SK-N-SH treated with all-trans-retinoic acid at 6 μM for 48 hours (cell line): ENCODE measurements at regions not wholly inside any gene's neighbourhood (a gene's known extent, or its start where the extent isn't known, plus 50 kb on each side); places are given as distances from the start of the nearest gene placed in this dataset.

Source experiments
- ATAC-seq: fragments of 200-7000 bp; cut with Tn5 transposase; 3 replicates; pipeline ENCODE4 v1.9.1; 2020; ENCODE audit warnings: mild to moderate bottlenecking, moderate library complexity
- ARNTL ChIP-seq: fragments of 450-650 bp; formaldehyde crosslinking; IDR thresholded peaks from 2 replicates; pipeline ENCODE4 v1.5.0; 2020; ENCODE audit warnings: low read depth, mild to moderate bottlenecking, moderate library complexity, borderline replicate concordance
- BACH2 ChIP-seq: fragments of 250-450 bp; sonication (Bioruptor Pico); IDR thresholded peaks from 2 replicates; pipeline ENCODE4 v1.9.0; 2021; ENCODE audit warnings: mild to moderate bottlenecking, borderline replicate concordance
- CSDC2 ChIP-seq: fragments of 250-450 bp; sonication (Bioruptor Pico); IDR thresholded peaks from 2 replicates; pipeline ENCODE4 v1.5.0; 2020; ENCODE audit warnings: mild to moderate bottlenecking, moderate library complexity
- ESRRG ChIP-seq: fragments of 250-450 bp; sonication (Bioruptor Pico); IDR thresholded peaks from 2 replicates; pipeline ENCODE4 v1.6.1; 2021; ENCODE audit warnings: mild to moderate bottlenecking
- GLIS3 ChIP-seq: fragments of 250-450 bp; sonication (Bioruptor Pico); IDR thresholded peaks from 2 replicates; pipeline ENCODE4 v1.5.0; 2020; ENCODE audit warnings: mild to moderate bottlenecking, moderate library complexity
- ISL1 ChIP-seq: fragments of 250-450 bp; sonication (Bioruptor Pico); IDR thresholded peaks from 2 replicates; pipeline ENCODE4 v2.1.2; 2022; ENCODE audit warnings: mild to moderate bottlenecking, moderate library complexity
- OSR1 ChIP-seq: fragments of 250-450 bp; sonication (Bioruptor Pico); IDR thresholded peaks from 2 replicates; pipeline ENCODE4 v1.8.0; 2022; ENCODE audit warnings: moderate library complexity, mild to moderate bottlenecking, inconsistent platforms
- PPARA ChIP-seq: fragments of 250-450 bp; sonication (Bioruptor Pico); IDR thresholded peaks from 2 replicates; pipeline ENCODE4 v1.5.0; 2020; ENCODE audit warnings: mild to moderate bottlenecking, borderline replicate concordance
- RARB ChIP-seq: fragments of 250-450 bp; sonication (Bioruptor Pico); IDR thresholded peaks from 2 replicates; pipeline ENCODE4 v1.8.0; 2021; ENCODE audit warnings: mild to moderate bottlenecking, moderate library complexity
- SNAI2 ChIP-seq: fragments of 250-450 bp; sonication (Bioruptor Pico); IDR thresholded peaks from 2 replicates; pipeline ENCODE4 v1.5.0; 2020; ENCODE audit warnings: mild to moderate bottlenecking, moderate library complexity
- TOX ChIP-seq: fragments of 250-450 bp; sonication (Bioruptor Pico); IDR thresholded peaks from 2 replicates; pipeline ENCODE4 v1.8.0; 2021; ENCODE audit warnings: mild to moderate bottlenecking, moderate library complexity, borderline replicate concordance
- ZFP3 ChIP-seq: fragments of 250-450 bp; sonication (Bioruptor Pico); IDR thresholded peaks from 2 replicates; pipeline ENCODE4 v1.5.0; 2020; ENCODE audit warnings: mild to moderate bottlenecking, moderate library complexity
- ZFP30 ChIP-seq: fragments of 450-650 bp; formaldehyde crosslinking; IDR thresholded peaks from 2 replicates; pipeline ENCODE4 v1.5.0; 2022; ENCODE audit warnings: mild to moderate bottlenecking, moderate library complexity
- ZNF70 ChIP-seq: fragments of 450-650 bp; formaldehyde crosslinking; IDR thresholded peaks from 2 replicates; pipeline ENCODE4 v1.5.0; 2020; ENCODE audit warnings: mild to moderate bottlenecking, moderate library complexity
- ZNF8 ChIP-seq: fragments of 450-650 bp; formaldehyde crosslinking; IDR thresholded peaks from 2 replicates; pipeline ENCODE4 v1.5.0; 2020; ENCODE audit warnings: mild to moderate bottlenecking, moderate library complexity
- TF ChIP-seq, protein P1 (sequence below): fragments of 250-450 bp; sonication (Bioruptor Pico); IDR thresholded peaks from 2 replicates; pipeline ENCODE4 v1.8.0; 2020; ENCODE audit warnings: mild to moderate bottlenecking, moderate library complexity, borderline replicate concordance
- TF ChIP-seq, protein P2 (sequence below): fragments of 250-450 bp; sonication (Bioruptor Pico); IDR thresholded peaks from 2 replicates; pipeline ENCODE4 v1.5.1; 2020; ENCODE audit warnings: low read depth, mild to moderate bottlenecking, moderate library complexity
- TF ChIP-seq, protein P3 (sequence below): fragments of 250-450 bp; sonication (Bioruptor Pico); IDR thresholded peaks from 2 replicates; pipeline ENCODE4 v1.5.1; 2021; ENCODE audit warnings: mild to moderate bottlenecking, moderate library complexity
- TF ChIP-seq, protein P4 (sequence below): fragments of 250-450 bp; sonication (Bioruptor Pico); IDR thresholded peaks from 2 replicates; pipeline ENCODE4 v1.5.0; 2020; ENCODE audit warnings: mild to moderate bottlenecking, moderate library complexity

DNA sequence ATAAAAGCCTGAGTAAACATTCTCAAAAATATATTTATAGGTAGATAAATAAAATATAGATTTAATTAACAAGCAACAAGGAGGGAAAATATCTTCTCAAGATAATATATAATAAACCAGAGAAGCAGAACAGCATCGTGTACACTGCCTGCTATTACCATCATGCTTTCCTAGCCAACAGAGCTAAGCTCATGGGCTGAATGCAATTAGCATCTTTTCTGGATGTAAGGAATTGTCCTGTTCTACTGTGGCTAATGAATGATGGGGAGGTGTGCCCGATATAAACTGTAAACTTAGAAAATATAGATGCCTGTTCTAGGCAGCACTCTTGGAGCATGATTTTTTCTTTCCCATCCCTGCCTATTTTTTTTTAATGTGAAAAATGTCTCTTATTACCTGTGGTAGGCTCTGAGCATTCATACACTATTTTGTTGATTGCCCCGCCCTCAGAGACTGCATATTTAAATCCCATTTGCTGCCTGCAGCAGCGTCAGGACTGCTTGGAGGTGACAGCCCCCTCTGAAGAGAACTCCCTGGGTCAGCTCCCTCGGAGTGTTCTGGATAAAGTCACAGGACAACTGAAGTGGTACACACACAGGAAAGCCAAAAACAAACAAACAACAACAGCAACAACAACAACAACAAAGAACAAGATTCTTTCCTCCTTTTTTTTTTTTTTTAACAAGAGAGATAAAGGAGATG is 312.3 kb downstream of the SATB1 start:
- ATAC-seq: peak; percentile 46; the same call in 2 of the 3 replicates

DNA sequence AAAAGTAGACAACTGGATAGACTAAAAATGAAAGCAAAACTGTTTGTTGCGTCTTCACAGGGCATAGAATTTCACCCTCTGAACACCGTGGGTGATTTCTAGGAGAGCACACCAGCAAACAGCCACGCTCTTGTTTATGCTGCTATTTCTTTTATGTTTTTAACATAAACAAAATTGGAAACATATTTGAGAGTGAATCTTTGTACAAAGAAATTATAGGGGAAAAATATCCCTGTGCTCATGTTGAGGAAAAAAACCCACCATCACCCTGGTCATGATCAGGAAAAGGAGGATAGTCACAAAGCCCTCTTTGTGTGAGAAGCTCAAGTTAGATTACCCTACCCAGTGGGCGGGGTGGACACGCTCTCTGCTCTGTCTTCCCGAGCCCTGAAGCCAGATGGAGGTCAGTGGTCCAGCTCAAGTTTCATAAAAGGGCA is 313.3 kb downstream of the SATB1 start:
- ATAC-seq: peak; percentile 98

More for the DNA sequence above, 312.3 kb downstream of the SATB1 start:
- TF ChIP-seq, protein P1, sequence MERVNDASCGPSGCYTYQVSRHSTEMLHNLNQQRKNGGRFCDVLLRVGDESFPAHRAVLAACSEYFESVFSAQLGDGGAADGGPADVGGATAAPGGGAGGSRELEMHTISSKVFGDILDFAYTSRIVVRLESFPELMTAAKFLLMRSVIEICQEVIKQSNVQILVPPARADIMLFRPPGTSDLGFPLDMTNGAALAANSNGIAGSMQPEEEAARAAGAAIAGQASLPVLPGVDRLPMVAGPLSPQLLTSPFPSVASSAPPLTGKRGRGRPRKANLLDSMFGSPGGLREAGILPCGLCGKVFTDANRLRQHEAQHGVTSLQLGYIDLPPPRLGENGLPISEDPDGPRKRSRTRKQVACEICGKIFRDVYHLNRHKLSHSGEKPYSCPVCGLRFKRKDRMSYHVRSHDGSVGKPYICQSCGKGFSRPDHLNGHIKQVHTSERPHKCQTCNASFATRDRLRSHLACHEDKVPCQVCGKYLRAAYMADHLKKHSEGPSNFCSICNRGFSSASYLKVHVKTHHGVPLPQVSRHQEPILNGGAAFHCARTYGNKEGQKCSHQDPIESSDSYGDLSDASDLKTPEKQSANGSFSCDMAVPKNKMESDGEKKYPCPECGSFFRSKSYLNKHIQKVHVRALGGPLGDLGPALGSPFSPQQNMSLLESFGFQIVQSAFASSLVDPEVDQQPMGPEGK (CRISPR knock-in tag): no peak
- TF ChIP-seq, protein P2, sequence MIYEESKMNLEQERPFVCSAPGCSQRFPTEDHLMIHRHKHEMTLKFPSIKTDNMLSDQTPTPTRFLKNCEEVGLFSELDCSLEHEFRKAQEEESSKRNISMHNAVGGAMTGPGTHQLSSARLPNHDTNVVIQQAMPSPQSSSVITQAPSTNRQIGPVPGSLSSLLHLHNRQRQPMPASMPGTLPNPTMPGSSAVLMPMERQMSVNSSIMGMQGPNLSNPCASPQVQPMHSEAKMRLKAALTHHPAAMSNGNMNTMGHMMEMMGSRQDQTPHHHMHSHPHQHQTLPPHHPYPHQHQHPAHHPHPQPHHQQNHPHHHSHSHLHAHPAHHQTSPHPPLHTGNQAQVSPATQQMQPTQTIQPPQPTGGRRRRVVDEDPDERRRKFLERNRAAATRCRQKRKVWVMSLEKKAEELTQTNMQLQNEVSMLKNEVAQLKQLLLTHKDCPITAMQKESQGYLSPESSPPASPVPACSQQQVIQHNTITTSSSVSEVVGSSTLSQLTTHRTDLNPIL (CRISPR knock-in tag): no peak
- TF ChIP-seq, protein P3, sequence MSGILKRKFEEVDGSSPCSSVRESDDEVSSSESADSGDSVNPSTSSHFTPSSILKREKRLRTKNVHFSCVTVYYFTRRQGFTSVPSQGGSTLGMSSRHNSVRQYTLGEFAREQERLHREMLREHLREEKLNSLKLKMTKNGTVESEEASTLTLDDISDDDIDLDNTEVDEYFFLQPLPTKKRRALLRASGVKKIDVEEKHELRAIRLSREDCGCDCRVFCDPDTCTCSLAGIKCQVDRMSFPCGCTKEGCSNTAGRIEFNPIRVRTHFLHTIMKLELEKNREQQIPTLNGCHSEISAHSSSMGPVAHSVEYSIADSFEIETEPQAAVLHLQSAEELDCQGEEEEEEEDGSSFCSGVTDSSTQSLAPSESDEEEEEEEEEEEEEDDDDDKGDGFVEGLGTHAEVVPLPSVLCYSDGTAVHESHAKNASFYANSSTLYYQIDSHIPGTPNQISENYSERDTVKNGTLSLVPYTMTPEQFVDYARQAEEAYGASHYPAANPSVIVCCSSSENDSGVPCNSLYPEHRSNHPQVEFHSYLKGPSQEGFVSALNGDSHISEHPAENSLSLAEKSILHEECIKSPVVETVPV (CRISPR knock-in tag): no peak
- no peak for TF ChIP-seq ISL1 (CRISPR knock-in tag)
- TF ChIP-seq ZNF8: no peak
- no peak for TF ChIP-seq TOX (CRISPR knock-in tag)
- no peak for TF ChIP-seq ZFP3 (CRISPR knock-in tag)
- no peak for TF ChIP-seq SNAI2
- no peak for TF ChIP-seq OSR1 (CRISPR knock-in tag)
- no peak for TF ChIP-seq ARNTL (CRISPR knock-in tag)
- TF ChIP-seq, protein P4, sequence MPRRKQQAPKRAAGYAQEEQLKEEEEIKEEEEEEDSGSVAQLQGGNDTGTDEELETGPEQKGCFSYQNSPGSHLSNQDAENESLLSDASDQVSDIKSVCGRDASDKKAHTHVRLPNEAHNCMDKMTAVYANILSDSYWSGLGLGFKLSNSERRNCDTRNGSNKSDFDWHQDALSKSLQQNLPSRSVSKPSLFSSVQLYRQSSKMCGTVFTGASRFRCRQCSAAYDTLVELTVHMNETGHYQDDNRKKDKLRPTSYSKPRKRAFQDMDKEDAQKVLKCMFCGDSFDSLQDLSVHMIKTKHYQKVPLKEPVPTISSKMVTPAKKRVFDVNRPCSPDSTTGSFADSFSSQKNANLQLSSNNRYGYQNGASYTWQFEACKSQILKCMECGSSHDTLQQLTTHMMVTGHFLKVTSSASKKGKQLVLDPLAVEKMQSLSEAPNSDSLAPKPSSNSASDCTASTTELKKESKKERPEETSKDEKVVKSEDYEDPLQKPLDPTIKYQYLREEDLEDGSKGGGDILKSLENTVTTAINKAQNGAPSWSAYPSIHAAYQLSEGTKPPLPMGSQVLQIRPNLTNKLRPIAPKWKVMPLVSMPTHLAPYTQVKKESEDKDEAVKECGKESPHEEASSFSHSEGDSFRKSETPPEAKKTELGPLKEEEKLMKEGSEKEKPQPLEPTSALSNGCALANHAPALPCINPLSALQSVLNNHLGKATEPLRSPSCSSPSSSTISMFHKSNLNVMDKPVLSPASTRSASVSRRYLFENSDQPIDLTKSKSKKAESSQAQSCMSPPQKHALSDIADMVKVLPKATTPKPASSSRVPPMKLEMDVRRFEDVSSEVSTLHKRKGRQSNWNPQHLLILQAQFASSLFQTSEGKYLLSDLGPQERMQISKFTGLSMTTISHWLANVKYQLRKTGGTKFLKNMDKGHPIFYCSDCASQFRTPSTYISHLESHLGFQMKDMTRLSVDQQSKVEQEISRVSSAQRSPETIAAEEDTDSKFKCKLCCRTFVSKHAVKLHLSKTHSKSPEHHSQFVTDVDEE: no peak
- TF ChIP-seq RARB: no peak
- TF ChIP-seq BACH2 (CRISPR knock-in tag): no peak
- TF ChIP-seq PPARA: no peak
- TF ChIP-seq ESRRG (CRISPR knock-in tag): no peak
- TF ChIP-seq ZNF70 (CRISPR knock-in tag): no peak
- no peak for TF ChIP-seq CSDC2 (CRISPR knock-in tag)

More for the DNA sequence above, 313.3 kb downstream of the SATB1 start:
- TF ChIP-seq ZFP30 (CRISPR knock-in tag) (no peak), GLIS3 (CRISPR knock-in tag) (no peak), OSR1 (CRISPR knock-in tag) (no peak), ISL1 (CRISPR knock-in tag) (no peak), SNAI2 (no peak), ZFP3 (CRISPR knock-in tag) (0 out of 2 replicates have a peak, but pooled peaks have one; percentile 49), ZNF8 (no peak), PPARA (no peak)
- TF ChIP-seq, protein P4: peak; percentile 26; the same call in 1 of the 2 replicates
- TF ChIP-seq, all 23 proteins: peak for 2
